ENCODE measurements at regions not wholly inside any gene's neighbourhood (a gene's known extent, or its start where the extent isn't known, plus 50 kb on each side); places are given as distances from the start of the nearest gene placed in this dataset.

DNA sequence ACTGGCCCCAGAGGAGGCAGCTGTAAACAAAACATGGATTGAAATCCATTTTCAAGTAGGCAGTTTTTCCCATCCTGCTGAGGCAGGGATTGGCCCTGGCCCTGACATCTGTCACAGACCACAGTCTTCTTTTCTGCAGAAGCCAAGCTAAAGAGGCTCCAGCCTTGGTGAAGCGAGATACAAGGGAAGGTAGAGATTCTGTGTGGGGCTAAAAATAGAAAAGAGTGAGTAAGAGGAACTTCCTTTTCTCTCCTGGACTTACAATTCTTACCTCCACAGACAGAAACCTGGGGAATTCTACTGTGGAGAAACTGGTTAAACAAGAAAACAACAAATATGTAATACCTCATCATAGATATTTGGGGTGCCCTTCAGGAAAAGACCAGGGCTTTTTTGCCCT lies 624.8 kb upstream of the FZD8 start:
- no peak for DNase-seq

DNA sequence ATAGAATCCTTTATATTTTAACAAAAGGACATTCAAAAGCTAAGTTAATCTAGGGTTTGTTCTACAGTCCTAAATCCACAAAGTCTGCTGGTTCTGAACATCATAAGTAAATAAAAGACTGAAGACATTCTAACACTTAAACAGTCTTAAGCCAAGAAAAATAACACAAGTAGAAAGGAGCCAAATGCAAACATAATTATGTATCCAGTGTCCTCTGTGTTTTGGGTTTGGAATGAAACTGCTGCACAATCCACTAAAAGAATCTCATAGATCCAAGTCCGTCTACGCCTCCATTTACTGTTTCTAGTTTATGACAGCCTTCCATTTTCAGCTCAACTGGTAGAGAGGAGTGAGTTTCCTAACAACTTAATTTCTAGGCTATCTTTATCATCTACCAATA lies 623.6 kb upstream of the FZD8 start:
- no peak for DNase-seq

- no peak for DNase-seq
Measured at GRCh38 chr10:36263871-36264270, 621.8 kb upstream of the FZD8 start.

DNA sequence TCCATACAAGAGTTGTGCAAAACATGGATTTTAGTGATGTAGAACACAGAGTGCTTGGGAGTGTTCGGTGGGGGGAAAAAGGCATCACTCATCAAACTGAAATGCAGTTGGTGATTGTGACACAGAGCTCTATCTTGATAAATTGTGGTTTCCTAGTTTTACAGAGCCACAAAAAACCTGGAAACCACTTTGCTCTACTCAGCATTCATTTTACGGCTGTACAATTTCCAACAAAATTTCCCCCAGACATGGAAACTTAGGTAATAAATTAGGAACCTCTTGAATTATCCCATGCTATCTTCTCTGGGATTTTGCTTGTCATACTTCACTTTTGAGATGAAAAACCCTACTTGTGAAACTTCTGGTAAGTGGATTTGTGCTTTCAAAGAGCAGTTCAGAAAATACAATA lies 614.9 kb upstream of the FZD8 start:
- DNase-seq = no peak

DNA sequence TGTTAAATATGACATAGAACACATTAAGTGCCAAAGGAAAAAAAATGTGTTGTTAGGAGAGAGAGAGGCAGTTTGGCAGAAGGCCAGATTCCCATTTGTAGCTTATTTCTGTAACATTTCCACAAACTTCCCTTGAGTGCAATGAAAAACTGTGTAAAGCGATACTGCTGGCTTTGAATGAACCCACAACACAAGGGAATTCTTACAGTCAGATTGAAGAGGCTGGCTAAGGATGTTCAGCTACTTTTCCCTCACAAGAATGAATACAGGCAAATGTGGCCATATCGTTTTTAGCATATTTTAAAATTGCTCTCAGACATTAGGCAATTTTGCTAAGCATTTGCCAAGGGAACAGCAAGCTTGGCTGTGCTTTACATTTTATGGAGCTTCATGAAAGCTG lies 614.1 kb upstream of the FZD8 start:
- DNase-seq = no peak

DNA sequence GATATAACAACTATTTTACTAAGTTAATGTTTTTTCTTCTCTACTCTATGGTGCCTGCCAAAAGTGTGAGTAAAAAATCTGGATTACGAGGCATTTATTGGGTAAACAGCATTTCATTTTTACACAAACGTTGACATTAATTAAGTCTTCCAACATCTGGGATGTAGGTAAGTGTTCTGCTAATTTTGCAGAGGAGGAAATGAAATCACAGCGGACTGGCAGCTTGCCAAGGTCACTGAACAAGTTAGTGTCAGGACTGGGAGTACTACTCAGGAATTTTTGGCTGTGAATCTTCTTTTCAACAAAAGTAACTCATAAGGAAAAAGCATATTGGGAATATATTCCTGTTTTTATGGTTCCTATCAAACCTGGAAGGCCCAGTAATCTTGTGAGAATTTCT lies 612.1 kb upstream of the FZD8 start:
- DNase-seq = no peak

- no peak for DNase-seq
Measured at GRCh38 chr10:36253731-36254130, 611.6 kb upstream of the FZD8 start.

GRCh38 chr10:36251068-36251467 lies 609.0 kb upstream of the FZD8 start:
- no peak for DNase-seq

DNA sequence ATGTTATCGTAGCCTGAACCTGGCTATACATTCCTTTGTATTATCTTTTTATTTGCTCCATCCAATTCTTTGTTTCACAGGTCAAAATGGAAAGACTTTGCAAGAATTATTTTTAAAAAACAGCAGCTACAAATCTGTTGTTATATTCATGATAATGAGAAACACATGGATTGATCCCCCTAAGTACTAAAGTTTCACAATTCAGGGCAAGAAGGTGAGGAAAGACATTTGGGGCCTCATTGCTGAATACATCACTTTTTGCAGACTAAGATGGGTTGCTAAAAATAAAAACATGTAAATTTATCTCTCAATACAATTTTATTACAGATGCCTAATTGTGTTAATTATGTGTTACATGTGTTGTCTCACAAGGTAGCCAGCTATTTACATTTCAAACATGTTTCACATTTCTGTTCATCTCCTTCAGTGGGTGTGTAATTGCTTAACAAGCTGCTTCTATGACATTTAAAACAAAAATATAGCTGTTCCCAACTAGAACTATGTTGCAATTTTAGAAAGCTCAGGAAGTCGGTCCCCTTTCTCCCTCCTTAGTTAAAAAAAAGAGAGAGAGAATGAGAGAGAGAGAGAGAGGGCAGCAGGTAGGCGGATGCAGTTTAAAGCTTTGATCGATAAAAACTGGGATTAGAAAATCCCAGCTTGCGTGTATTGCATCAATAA lies 606.3 kb upstream of the FZD8 start:
- DNase-seq = no peak

DNA sequence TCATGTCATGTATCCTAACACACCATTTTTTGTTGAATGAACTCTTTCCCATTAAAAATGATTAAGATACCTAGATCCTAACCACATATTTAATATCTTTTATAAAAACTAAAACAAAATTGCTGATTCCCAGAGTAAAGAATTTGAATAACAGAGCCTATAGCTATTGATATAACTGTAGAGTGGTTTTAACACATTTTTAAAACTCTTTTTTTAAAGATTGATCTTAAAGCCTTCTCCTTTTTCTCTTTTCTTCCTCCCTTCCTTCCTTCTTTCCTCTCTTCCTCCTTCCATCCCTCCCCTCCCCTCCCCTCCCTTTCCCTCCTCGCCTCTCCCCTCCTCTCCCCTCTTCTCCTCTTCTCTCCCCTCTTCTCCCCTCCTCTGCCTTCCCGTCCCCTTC lies 605.4 kb upstream of the FZD8 start:
- DNase-seq = no peak

- DNase-seq = no peak
Measured at GRCh38 chr10:36236931-36237330, 594.8 kb upstream of the FZD8 start.

DNA sequence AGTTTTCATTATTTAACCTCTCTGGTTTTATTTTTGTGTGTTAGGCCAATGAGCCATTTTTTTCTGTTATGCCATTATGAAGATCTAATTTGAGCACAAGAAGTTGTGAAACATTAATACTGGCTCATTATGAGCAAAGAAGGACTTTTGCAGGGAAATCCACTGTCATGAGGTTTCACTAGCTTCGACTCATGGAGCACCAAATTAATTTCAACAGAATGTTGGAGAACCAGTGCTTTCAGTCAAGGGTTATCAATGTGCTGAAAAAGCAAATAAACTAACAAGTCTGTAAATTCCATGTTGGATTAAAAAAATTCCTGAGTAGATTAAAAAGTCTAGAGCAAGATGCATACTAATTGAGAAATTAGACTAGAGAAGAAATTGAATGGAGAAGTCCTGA lies 594.2 kb upstream of the FZD8 start:
- DNase-seq = no peak

GRCh38 chr10:36232935-36233334 lies 590.8 kb upstream of the FZD8 start:
- no peak for DNase-seq

- DNase-seq = no peak
Measured at GRCh38 chr10:36224431-36224985, 582.4 kb upstream of the FZD8 start.

DNA sequence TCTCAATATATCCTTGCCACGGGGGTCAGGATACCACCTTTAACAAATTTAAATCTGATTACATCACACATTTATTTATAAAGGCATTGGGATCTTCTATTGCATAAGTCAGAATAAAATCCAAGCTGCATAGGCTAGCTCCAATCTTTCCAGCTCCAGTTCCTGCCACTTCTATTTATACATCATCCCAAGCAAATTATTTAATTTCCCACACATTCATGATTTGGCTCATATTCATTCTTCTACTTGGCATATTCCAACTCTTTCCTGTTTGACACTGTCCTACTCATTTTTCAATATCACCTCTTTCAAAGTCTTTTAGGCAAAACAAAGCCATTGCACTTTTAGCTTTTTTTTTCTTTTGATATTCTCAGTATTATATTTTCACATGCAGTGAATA lies 579.0 kb upstream of the FZD8 start:
- DNase-seq = no peak

DNA sequence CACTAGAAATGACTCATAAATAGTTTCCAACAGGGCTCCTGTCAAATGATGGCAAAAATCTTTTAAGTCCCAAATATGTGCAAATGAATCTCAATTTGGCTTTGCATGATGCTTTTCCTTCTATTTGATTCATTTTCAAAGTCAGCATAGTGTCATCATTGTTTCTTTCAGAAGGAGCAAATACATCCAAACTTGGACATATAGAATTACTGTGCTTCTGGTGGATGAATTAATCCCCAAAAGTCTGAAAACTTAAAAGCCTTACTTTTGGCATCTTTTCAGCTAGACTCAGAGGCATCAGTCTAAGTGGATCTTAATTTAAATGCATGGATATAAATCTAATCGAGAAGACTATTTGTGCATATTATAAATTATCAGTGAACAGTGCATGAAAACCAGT lies 578.1 kb upstream of the FZD8 start:
- no peak for DNase-seq

- no peak for DNase-seq
Measured at GRCh38 chr10:36211856-36212255, 569.8 kb upstream of the FZD8 start.

DNA sequence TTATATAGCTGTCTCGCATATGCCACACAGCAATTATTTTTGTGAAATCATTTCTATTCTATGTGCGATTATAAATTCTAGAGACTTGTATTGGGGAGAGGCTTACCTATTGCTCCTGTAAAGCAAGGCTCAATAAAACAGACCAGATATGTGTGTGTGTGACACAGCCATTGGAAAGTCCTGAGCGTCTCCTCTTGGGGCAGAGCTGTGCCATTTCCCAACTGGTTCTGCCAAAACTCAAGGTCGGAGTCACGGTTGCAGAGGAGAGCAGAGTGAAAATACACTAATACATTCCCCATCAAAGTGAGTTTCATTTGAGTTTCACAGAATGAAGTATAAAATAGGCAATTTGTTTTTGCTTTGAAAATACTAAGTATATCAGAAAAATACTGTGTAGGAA lies 567.4 kb upstream of the FZD8 start:
- DNase-seq = no peak

DNA sequence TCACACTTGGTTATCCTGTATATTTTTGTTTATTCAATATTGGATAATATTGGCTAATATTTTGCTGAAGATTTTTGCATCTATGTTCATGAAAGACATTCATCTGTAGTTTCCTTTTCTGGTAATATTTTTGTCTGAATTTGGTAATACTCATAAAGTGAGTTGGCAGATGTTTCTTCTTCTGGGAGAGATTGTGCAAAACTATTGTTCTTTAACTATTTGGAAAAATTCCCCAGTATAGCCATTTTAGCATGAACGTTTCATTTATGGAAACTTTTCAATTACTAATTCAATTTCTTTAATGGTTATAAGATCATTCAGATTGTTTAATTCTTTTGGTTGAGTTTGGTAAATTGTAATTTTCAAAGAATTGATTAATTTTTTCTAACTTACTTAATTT lies 560.8 kb upstream of the FZD8 start:
- DNase-seq = no peak

- no peak for DNase-seq
Measured at GRCh38 chr10:36200577-36200976, 558.5 kb upstream of the FZD8 start.

DNA sequence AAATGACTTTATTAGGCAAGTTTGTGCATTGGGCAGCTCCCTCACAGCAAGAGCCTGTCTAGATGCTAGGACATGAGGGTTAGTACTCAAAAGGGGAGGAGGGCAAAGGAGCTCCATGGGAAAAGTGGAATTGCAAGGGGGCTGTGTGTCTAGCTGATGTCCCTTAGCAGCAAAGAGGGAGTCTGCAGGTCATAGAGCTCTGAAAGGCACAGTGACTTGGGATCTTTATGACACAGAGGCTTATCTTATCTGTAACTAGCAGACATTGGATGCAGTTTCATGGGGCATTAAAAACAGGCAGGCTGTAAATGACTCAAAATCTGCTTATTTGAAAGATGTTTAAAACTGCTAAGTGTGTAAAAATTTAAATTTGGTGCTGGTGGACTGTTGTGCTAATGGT lies 556.2 kb upstream of the FZD8 start:
- DNase-seq = no peak

- no peak for DNase-seq
Measured at GRCh38 chr10:36195364-36195763, 553.3 kb upstream of the FZD8 start.

- DNase-seq = no peak
Measured at GRCh38 chr10:36194276-36194675, 552.2 kb upstream of the FZD8 start.

- no peak for DNase-seq
Measured at GRCh38 chr10:36191009-36191408, 548.9 kb upstream of the FZD8 start.

- no peak for DNase-seq
Measured at GRCh38 chr10:36188461-36188860, 546.4 kb upstream of the FZD8 start.

DNA sequence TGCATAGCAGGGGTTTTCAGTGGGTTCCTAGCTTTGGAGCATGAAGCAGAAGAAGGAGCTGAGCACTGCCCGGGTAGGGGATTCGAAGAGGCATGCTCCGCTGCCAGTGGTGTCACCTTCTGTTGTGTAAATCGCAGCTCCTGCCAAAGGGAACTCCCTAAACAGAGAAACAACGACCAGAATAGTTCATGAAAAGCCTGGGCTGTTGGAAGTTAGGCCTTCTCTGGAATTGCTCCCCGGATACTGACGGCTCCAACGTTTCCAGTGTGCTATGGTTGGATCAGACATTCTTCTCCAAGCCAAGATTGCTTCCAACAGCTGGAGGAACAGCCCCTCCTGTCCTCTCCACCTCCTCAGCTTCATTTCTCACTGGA lies 546.0 kb upstream of the FZD8 start:
- DNase-seq = no peak
